ENCODE measurements at regions not wholly inside any gene's neighbourhood (a gene's known extent, or its start where the extent isn't known, plus 50 kb on each side); places are given as distances from the start of the nearest gene placed in this dataset.

DNA sequence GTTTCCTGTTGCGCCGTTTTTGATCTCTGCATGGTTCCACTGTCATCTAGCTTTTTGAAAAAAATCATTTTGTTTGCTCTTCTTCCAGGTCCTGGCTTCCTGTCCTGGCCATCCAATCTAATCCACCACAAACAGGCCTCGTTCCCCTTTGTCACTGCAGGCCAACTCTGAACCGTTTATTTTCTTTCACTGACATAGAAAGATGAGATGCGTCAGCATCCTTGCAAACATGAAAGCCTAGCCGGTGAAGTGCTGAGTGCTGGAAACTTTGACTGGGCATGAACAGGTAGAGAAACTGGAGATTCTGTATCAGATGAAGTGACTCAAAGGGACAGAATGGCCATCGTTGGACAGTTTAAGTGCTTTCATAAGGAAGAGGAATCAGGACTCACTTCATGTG is 1247.8 kb downstream of the TYW1 start:
- 80% methylated on average over 5 of the region's 7 CpGs for WGBS (ENCODE audit: insufficient coverage)
- no peak overlapping the region for H3K27ac ChIP-seq (ENCODE audit: insufficient read depth in 1 of 2, low read depth in 1 of 2, low read length in 2 of 2, poor library complexity in 1 of 2, severe bottlenecking in 2 of 2)
- ChIA-PET POLR2A (no interaction called here), CTCF (no interaction called here)
- no peaks in the 10 kb centered on the region for H3K4me1 ChIP-seq (ENCODE audit: control extremely low read depth in 1 of 4, control insufficient read depth in 4 of 4, insufficient read depth in 4 of 4, low read length in 3 of 4)
- no peaks in the 10 kb centered on the region for H3K36me3 ChIP-seq (ENCODE audit: control insufficient read depth in 4 of 4, insufficient read depth in 4 of 4, low read length in 3 of 4)
- peaks cover 0 to 9% (median 7%) of the 10 kb centered on the region in 5 experiments for H3K9me3 ChIP-seq (ENCODE audit: control extremely low read depth in 1 of 5, control insufficient read depth in 4 of 5, insufficient read depth in 2 of 5, low read depth in 1 of 5, low read length in 4 of 5)
- no peaks in the 10 kb centered on the region for H3K27me3 ChIP-seq (replicated peaks in 2 of 5; ENCODE audit: control insufficient read depth in 4 of 5, insufficient read depth in 5 of 5, low read length in 4 of 5)
- DNase-seq, result no peak
- H3K4me3 ChIP-seq (ENCODE audit: control insufficient read depth in 1 of 7, extremely low read depth in 1 of 7, insufficient read depth in 4 of 7, low read depth in 2 of 7, low read length in 6 of 7), result no peak overlapping the region

DNA sequence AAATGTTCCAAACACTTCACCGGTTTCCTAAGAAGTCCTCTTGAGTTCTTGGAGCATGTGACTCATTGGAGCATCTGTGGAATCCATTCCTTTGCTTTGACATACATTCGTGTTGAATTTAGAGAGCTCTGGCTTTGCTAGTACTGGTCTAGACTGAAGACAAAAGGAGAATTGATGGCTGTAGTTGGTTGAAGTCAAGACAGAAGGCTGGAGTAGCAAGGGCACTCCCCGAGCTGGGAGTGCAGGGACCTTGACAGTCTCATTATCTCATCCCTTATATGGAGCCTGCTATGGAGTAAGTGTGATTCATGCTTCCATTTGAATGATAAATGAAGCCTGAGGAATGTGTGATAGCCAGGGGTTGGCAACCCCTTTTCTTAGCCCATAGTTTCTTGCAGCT is 1249.1 kb downstream of the TYW1 start:
- 93% methylated on average over 1 of the region's 3 CpGs for WGBS (ENCODE audit: insufficient coverage)
- H3K27ac ChIP-seq (ENCODE audit: insufficient read depth in 1 of 2, low read depth in 1 of 2, low read length in 2 of 2, poor library complexity in 1 of 2, severe bottlenecking in 2 of 2), result no peak overlapping the region

DNA sequence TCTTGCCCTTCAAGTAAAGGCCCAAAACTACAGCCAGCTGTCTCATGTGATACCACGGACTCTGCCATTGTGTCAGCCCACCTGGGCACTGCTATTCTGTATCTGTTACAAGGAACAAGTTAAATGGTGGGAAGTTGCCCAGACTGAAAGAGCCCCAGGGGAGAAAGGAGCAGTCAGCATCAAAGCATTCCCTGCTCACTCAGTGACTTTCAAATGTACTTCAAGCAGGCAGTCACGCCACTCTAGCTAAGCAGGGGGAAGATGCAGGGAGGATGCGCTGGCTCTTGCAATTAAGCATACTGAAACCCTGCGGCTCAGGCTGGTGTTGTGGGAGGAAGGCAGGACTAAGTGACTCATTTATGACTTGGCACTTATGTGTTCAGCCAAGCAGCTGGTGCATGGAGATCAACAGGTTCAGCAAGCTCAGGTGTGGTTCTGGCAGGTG is 1249.6 kb downstream of the TYW1 start:
- CTCF ChIA-PET, result no interaction called here
- no peak overlapping the region for H3K27ac ChIP-seq (ENCODE audit: insufficient read depth in 1 of 2, low read depth in 1 of 2, low read length in 2 of 2, poor library complexity in 1 of 2, severe bottlenecking in 2 of 2)
- no peak for DNase-seq
- 48% methylated on average over 4 of the region's 4 CpGs for WGBS (ENCODE audit: insufficient coverage)
- no peaks in the 10 kb centered on the region for H3K4me1 ChIP-seq (ENCODE audit: control extremely low read depth in 1 of 4, control insufficient read depth in 4 of 4, insufficient read depth in 4 of 4, low read length in 3 of 4)
- no peaks in the 10 kb centered on the region for H3K36me3 ChIP-seq (ENCODE audit: control insufficient read depth in 4 of 4, insufficient read depth in 4 of 4, low read length in 3 of 4)
- H3K4me3 ChIP-seq (ENCODE audit: control insufficient read depth in 1 of 7, extremely low read depth in 1 of 7, insufficient read depth in 4 of 7, low read depth in 2 of 7, low read length in 6 of 7), result no peak overlapping the region
- peaks cover 0 to 9% (median 2%) of the 10 kb centered on the region in 5 experiments for H3K9me3 ChIP-seq (ENCODE audit: control extremely low read depth in 1 of 5, control insufficient read depth in 4 of 5, insufficient read depth in 2 of 5, low read depth in 1 of 5, low read length in 4 of 5)
- POLR2A ChIA-PET, result no interaction called here
- H3K27me3 ChIP-seq (replicated peaks in 2 of 5; ENCODE audit: control insufficient read depth in 4 of 5, insufficient read depth in 5 of 5, low read length in 4 of 5), result no peaks in the 10 kb centered on the region

More for the DNA sequence above, 1249.1 kb downstream of the TYW1 start:
- Histone ChIP-seq H3K36me3 (ENCODE audit: control insufficient read depth in 4 of 4, insufficient read depth in 4 of 4, low read length in 3 of 4) (no peaks in the 10 kb centered on the region), H3K4me3 (ENCODE audit: control insufficient read depth in 1 of 7, extremely low read depth in 1 of 7, insufficient read depth in 4 of 7, low read depth in 2 of 7, low read length in 6 of 7) (no peak overlapping the region), H3K27me3 (replicated peaks in 2 of 5; ENCODE audit: control insufficient read depth in 4 of 5, insufficient read depth in 5 of 5, low read length in 4 of 5) (no peaks in the 10 kb centered on the region), H3K4me1 (ENCODE audit: control extremely low read depth in 1 of 4, control insufficient read depth in 4 of 4, insufficient read depth in 4 of 4, low read length in 3 of 4) (no peaks in the 10 kb centered on the region), H3K9me3 (ENCODE audit: control extremely low read depth in 1 of 5, control insufficient read depth in 4 of 5, insufficient read depth in 2 of 5, low read depth in 1 of 5, low read length in 4 of 5) (peaks cover 0 to 9% (median 5%) of the 10 kb centered on the region in 5 experiments)
- CTCF ChIA-PET, result no interaction called here
- no peak for DNase-seq
- POLR2A ChIA-PET, result no interaction called here

DNA sequence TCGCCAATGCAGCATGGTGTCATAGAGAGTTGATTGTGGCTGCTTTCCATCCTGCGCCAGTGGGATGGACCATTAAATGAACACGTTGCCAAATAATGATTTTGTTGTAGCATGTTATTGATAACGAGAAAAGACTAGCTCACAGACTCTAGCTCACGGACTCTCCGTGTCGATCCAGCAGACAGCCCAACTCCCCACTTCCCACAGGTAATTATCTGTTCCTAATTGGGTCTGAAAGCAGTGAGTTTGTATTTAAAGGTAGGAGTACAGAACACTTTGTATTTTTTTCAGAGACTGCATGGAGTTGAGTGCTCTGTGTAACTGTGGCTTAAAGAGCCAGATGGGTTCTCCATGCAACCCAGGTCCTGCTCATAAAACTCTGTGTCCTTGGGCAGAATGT is 1250.5 kb downstream of the TYW1 start:
- POLR2A ChIA-PET, result no interaction called here
- no peak overlapping the region for H3K27ac ChIP-seq (ENCODE audit: insufficient read depth in 1 of 2, low read depth in 1 of 2, low read length in 2 of 2, poor library complexity in 1 of 2, severe bottlenecking in 2 of 2)
- 100% methylated on average over 1 of the region's 7 CpGs for WGBS (ENCODE audit: insufficient coverage)

DNA sequence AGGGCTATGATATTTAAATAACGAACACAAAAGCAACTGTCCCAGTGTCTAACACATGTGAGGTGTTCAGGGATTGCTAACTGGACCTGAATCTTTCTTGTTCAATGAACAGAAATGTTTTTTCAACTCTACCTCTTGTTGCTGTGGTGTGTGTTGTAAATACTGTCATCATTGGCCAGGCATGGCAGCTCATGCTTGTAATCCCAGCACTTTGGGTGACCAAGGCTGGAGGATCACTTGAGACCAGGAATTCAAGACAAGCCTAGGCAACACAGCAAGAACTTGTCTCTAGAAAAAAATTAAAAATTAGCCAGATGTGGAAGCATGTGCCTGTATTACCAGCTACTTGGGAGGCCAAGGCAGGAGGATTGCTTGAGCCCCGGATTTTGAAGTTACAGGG is 1250.9 kb downstream of the TYW1 start:
- Histone ChIP-seq H3K27me3 (replicated peaks in 2 of 5; ENCODE audit: control insufficient read depth in 4 of 5, insufficient read depth in 5 of 5, low read length in 4 of 5) (no peaks in the 10 kb centered on the region), H3K36me3 (ENCODE audit: control insufficient read depth in 4 of 4, insufficient read depth in 4 of 4, low read length in 3 of 4) (no peaks in the 10 kb centered on the region), H3K9me3 (ENCODE audit: control extremely low read depth in 1 of 5, control insufficient read depth in 4 of 5, insufficient read depth in 2 of 5, low read depth in 1 of 5, low read length in 4 of 5) (peaks cover 0 to 9% (median 0%) of the 10 kb centered on the region in 5 experiments), H3K27ac (ENCODE audit: insufficient read depth in 1 of 2, low read depth in 1 of 2, low read length in 2 of 2, poor library complexity in 1 of 2, severe bottlenecking in 2 of 2) (no peak overlapping the region), H3K4me3 (ENCODE audit: control insufficient read depth in 1 of 7, extremely low read depth in 1 of 7, insufficient read depth in 4 of 7, low read depth in 2 of 7, low read length in 6 of 7) (no peak overlapping the region), H3K4me1 (ENCODE audit: control extremely low read depth in 1 of 4, control insufficient read depth in 4 of 4, insufficient read depth in 4 of 4, low read length in 3 of 4) (no peaks in the 10 kb centered on the region)
- no peak for DNase-seq
- POLR2A ChIA-PET, result no interaction called here
- CTCF ChIA-PET, result no interaction called here
- 100% methylated on average over 1 of the region's 2 CpGs for WGBS (ENCODE audit: insufficient coverage)

More for the DNA sequence above, 1250.5 kb downstream of the TYW1 start:
- Histone ChIP-seq H3K27me3 (replicated peaks in 2 of 5; ENCODE audit: control insufficient read depth in 4 of 5, insufficient read depth in 5 of 5, low read length in 4 of 5) (no peaks in the 10 kb centered on the region), H3K9me3 (ENCODE audit: control extremely low read depth in 1 of 5, control insufficient read depth in 4 of 5, insufficient read depth in 2 of 5, low read depth in 1 of 5, low read length in 4 of 5) (peaks cover 0 to 9% (median 0%) of the 10 kb centered on the region in 5 experiments), H3K4me1 (ENCODE audit: control extremely low read depth in 1 of 4, control insufficient read depth in 4 of 4, insufficient read depth in 4 of 4, low read length in 3 of 4) (no peaks in the 10 kb centered on the region), H3K36me3 (ENCODE audit: control insufficient read depth in 4 of 4, insufficient read depth in 4 of 4, low read length in 3 of 4) (no peaks in the 10 kb centered on the region), H3K4me3 (ENCODE audit: control insufficient read depth in 1 of 7, extremely low read depth in 1 of 7, insufficient read depth in 4 of 7, low read depth in 2 of 7, low read length in 6 of 7) (no peak overlapping the region)
- DNase-seq, result no peak
- CTCF ChIA-PET, result no interaction called here

DNA sequence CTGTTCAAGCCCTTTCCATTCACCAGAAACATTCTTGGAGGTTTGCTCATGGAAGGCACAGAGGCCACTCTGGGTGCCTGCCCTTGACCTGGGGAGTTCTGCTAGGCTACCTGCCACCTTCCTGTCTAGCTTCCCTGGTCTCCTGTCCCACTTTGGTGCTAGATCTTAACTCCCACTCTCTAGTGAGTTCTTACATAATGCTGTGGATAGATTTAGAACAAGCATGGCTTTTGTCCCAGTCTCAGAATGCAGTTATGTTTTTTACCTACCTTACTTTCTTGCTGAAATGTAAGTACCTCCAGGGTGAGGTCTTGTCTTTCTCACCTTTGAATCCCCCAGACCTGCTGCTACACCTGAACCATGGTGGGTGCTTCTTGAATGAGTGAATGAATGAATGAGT is 1252.3 kb downstream of the TYW1 start:
- Histone ChIP-seq H3K27ac (ENCODE audit: insufficient read depth in 1 of 2, low read depth in 1 of 2, low read length in 2 of 2, poor library complexity in 1 of 2, severe bottlenecking in 2 of 2) (no peak overlapping the region), H3K36me3 (ENCODE audit: control insufficient read depth in 4 of 4, insufficient read depth in 4 of 4, low read length in 3 of 4) (no peaks in the 10 kb centered on the region), H3K4me3 (ENCODE audit: control insufficient read depth in 1 of 7, extremely low read depth in 1 of 7, insufficient read depth in 4 of 7, low read depth in 2 of 7, low read length in 6 of 7) (no peak overlapping the region), H3K4me1 (ENCODE audit: control extremely low read depth in 1 of 4, control insufficient read depth in 4 of 4, insufficient read depth in 4 of 4, low read length in 3 of 4) (no peaks in the 10 kb centered on the region), H3K27me3 (replicated peaks in 2 of 5; ENCODE audit: control insufficient read depth in 4 of 5, insufficient read depth in 5 of 5, low read length in 4 of 5) (no peaks in the 10 kb centered on the region), H3K9me3 (ENCODE audit: control extremely low read depth in 1 of 5, control insufficient read depth in 4 of 5, insufficient read depth in 2 of 5, low read depth in 1 of 5, low read length in 4 of 5) (peaks cover 0 to 9% (median 0%) of the 10 kb centered on the region in 5 experiments)
- DNase-seq, result no peak
- POLR2A ChIA-PET, result no interaction called here
- CTCF ChIA-PET, result no interaction called here

DNA sequence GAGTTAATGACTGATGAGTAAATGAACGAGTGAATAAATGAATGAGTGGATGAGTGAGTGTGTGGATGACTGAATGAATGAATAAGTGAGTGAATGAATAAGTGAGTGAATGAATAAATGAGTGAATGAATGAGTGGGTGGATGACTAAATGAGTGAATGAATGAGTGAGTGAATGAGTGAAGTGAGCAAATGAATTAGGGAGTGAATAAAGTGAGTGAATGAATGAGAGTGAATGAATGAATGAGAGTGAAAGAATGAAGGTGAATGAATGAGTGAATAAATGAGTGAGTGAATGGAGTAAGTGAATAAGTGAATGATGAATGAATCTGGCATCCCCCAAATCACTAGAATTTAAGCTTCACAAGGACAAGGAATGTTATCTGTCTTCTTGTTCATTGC is 1253.0 kb downstream of the TYW1 start:
- DNase-seq, result no peak
- H3K36me3 ChIP-seq (ENCODE audit: control insufficient read depth in 4 of 4, insufficient read depth in 4 of 4, low read length in 3 of 4), result no peaks in the 10 kb centered on the region
- H3K27ac ChIP-seq (ENCODE audit: insufficient read depth in 1 of 2, low read depth in 1 of 2, low read length in 2 of 2, poor library complexity in 1 of 2, severe bottlenecking in 2 of 2), result no peak overlapping the region
- no peaks in the 10 kb centered on the region for H3K4me1 ChIP-seq (ENCODE audit: control extremely low read depth in 1 of 4, control insufficient read depth in 4 of 4, insufficient read depth in 4 of 4, low read length in 3 of 4)
- WGBS (ENCODE audit: insufficient coverage), result 92% methylated on average over 1 of the region's 1 CpG
- H3K27me3 ChIP-seq (replicated peaks in 2 of 5; ENCODE audit: control insufficient read depth in 4 of 5, insufficient read depth in 5 of 5, low read length in 4 of 5), result no peaks in the 10 kb centered on the region
- H3K4me3 ChIP-seq (ENCODE audit: control insufficient read depth in 1 of 7, extremely low read depth in 1 of 7, insufficient read depth in 4 of 7, low read depth in 2 of 7, low read length in 6 of 7), result no peak overlapping the region
- POLR2A ChIA-PET, result no interaction called here
- CTCF ChIA-PET, result no interaction called here
- peaks cover 0 to 9% (median 0%) of the 10 kb centered on the region in 5 experiments for H3K9me3 ChIP-seq (ENCODE audit: control extremely low read depth in 1 of 5, control insufficient read depth in 4 of 5, insufficient read depth in 2 of 5, low read depth in 1 of 5, low read length in 4 of 5)
